ENCODE measurements at regions not wholly inside any gene's neighbourhood (a gene's known extent, or its start where the extent isn't known, plus 50 kb on each side); places are given as distances from the start of the nearest gene placed in this dataset.
A peak's percentile ranks its signal among the peaks of the same experiment; 100 is the strongest.

GRCh38 chrX:132272826-132273225 is 53.6 kb upstream of the RAP2C start:
- TF ChIP-seq CTCF (IDR thresholded peaks at IDR 0.05), result no peak
- no peak for TF ChIP-seq POLR2A (IDR thresholded peaks at IDR 0.05)
- H3K36me3 ChIP-seq, result no peaks in the 10 kb centered on the region
- H3K27me3 ChIP-seq, result no peaks in the 10 kb centered on the region
- peak overlapping the region; percentile 76 to 77 for H3K27ac ChIP-seq
- DNase-seq, result no peak
- H3K4me1 ChIP-seq, result no peaks in the 10 kb centered on the region
- no peaks in the 10 kb centered on the region for H3K9me3 ChIP-seq
- H3K4me3 ChIP-seq, result no peak overlapping the region
- intact Hi-C loops (cut with DNase I; ENCODE audit: low total_unique reads), result no loop called here

GRCh38 chrX:132271311-132271778 is 52.1 kb upstream of the RAP2C start:
- peak; percentile 31 to 48 for DNase-seq
- Histone ChIP-seq H3K4me1 (no peaks in the 10 kb centered on the region), H3K36me3 (no peaks in the 10 kb centered on the region), H3K27ac (peak overlapping the region; percentile 76 to 77), H3K4me3 (no peak overlapping the region), H3K27me3 (no peaks in the 10 kb centered on the region), H3K9me3 (no peaks in the 10 kb centered on the region)
- TF ChIP-seq CTCF (IDR thresholded peaks at IDR 0.05) (no peak), POLR2A (IDR thresholded peaks at IDR 0.05) (no peak)
- intact Hi-C loops (cut with DNase I; ENCODE audit: low total_unique reads), result no loop called here

- H3K4me3 ChIP-seq, result no peak overlapping the region
- no peak for TF ChIP-seq POLR2A (IDR thresholded peaks at IDR 0.05)
- TF ChIP-seq CTCF (IDR thresholded peaks at IDR 0.05), result no peak
- no peaks in the 10 kb centered on the region for H3K36me3 ChIP-seq
- intact Hi-C loops (cut with DNase I; ENCODE audit: low total_unique reads), result no loop called here
- no peaks in the 10 kb centered on the region for H3K9me3 ChIP-seq
- H3K4me1 ChIP-seq, result no peaks in the 10 kb centered on the region
- peak overlapping the region; percentile 76 to 77 for H3K27ac ChIP-seq
- peak; percentile 74 to 94 for DNase-seq
- H3K27me3 ChIP-seq, result no peaks in the 10 kb centered on the region
Observed at GRCh38 chrX:132270699-132271098, 51.5 kb upstream of the RAP2C start.

GRCh38 chrX:132270021-132270420 is 50.8 kb upstream of the RAP2C start:
- intact Hi-C loops (cut with DNase I; ENCODE audit: low total_unique reads), result no loop called here
- Histone ChIP-seq H3K9me3 (no peaks in the 10 kb centered on the region), H3K36me3 (no peaks in the 10 kb centered on the region), H3K4me1 (no peaks in the 10 kb centered on the region), H3K27me3 (no peaks in the 10 kb centered on the region), H3K4me3 (no peak overlapping the region), H3K27ac (peak overlapping the region; percentile 60 to 75)
- DNase-seq, result no peak
- TF ChIP-seq CTCF (IDR thresholded peaks at IDR 0.05) (no peak), POLR2A (IDR thresholded peaks at IDR 0.05) (no peak)

All from uterus (tissue), 3 donors.